B cell (primary cell): ENCODE measurements at regions not wholly inside any gene's neighbourhood (a gene's known extent, or its start where the extent isn't known, plus 50 kb on each side); places are given as distances from the start of the nearest gene placed in this dataset.

Experiments used
- ATAC-seq: fragments of 200-7000 bp; cut with Tn5 transposase; one replicate; pipeline ENCODE4 v1.10.0; 2021; ENCODE audit warnings: low read depth, mild to moderate bottlenecking, moderate number of reproducible peaks, moderate library complexity
- CTCF ChIA-PET: fragments of 350-600 bp; sonication (Branson Sonifier 250); formaldehyde crosslinking; loops from one replicate; lab custom pipeline; 2021; ENCODE audit warnings: antibody characterized with exemption, inconsistent platforms; lab: Charles Lee
- POLR2A ChIA-PET: fragments of 350-600 bp; sonication (Branson Sonifier 250); formaldehyde crosslinking; loops from one replicate; lab custom pipeline; 2021; ENCODE audit warnings: antibody characterized with exemption; lab: Charles Lee
- DNase-seq: peaks from one replicate; pipeline ENCODE4 v3.0.0; 2013
- H2AFZ ChIP-seq: 2 replicates; pipeline ENCODE4 v1.6.1; 2012; ENCODE audit warnings: mild to moderate bottlenecking, low read depth, low read length; ENCODE audit not compliant: insufficient read depth, poor library complexity, severe bottlenecking
- H3K27ac ChIP-seq, 2 donors: 1 replicate in 1 of 2; 2 replicates in 1 of 2; pipeline ENCODE4 v1.5.1; 2012 to 2013; ENCODE audit warnings: low read length in 2 of 2, mild to moderate bottlenecking in 2 of 2, moderate library complexity in 1 of 2
- H3K27me3 ChIP-seq, 4 experiments: fragments of 200-600 bp in 1 of 4; sonication (generic) in 1 of 4; replicated peaks in 1 of 4; 1 replicate in 2 of 4; 2 replicates in 2 of 4; pipeline versions ENCODE4 v1.6.1 to v1.7.0; 2013 to 2016; ENCODE audit warnings: low read length in 3 of 4, mild to moderate bottlenecking in 2 of 4, mixed read lengths in 1 of 4, moderate library complexity in 1 of 4; ENCODE audit not compliant: insufficient read depth in 4 of 4, control insufficient read depth in 3 of 4; ENCODE audit errors: control extremely low read depth in 1 of 4
- H3K36me3 ChIP-seq, 2 experiments: replicated peaks in 1 of 2; 1 replicate in 1 of 2; 2 replicates in 1 of 2; pipeline versions ENCODE4 v1.6.1 to v1.7.1; 2013; ENCODE audit warnings: low read length in 1 of 2; ENCODE audit not compliant: insufficient read depth in 2 of 2, control insufficient read depth in 1 of 2; ENCODE audit errors: control extremely low read depth in 1 of 2, extremely low read depth in 1 of 2
- H3K4me1 ChIP-seq, 2 donors: fragments of 200-600 bp in 1 of 2; sonication (generic) in 1 of 2; 1 replicate in 1 of 2; 2 replicates in 1 of 2; pipeline versions ENCODE4 v1.5.1 to v1.6.1; 2013 to 2017; ENCODE audit warnings: low read length in 2 of 2; ENCODE audit not compliant: control insufficient read depth in 2 of 2, insufficient read depth in 2 of 2
- H3K4me2 ChIP-seq: replicated peaks from 2 replicates; pipeline ENCODE3; 2012; ENCODE audit warnings: mild to moderate bottlenecking, low read depth, low read length; ENCODE audit not compliant: poor library complexity, severe bottlenecking
- H3K4me3 ChIP-seq, 5 experiments: fragments of 200-600 bp in 1 of 5; sonication (generic) in 1 of 5; 1 replicate in 3 of 5; 2 replicates in 2 of 5; pipeline versions ENCODE4 v1.5.1 to v1.7.0; 2011 to 2016; ENCODE audit warnings: low read length in 4 of 5, mild to moderate bottlenecking in 4 of 5, low read depth in 2 of 5, control low read depth in 1 of 5, moderate library complexity in 1 of 5; ENCODE audit not compliant: insufficient read depth in 1 of 5; ENCODE audit errors: control extremely low read depth in 1 of 5, extremely low read depth in 1 of 5
- H3K79me2 ChIP-seq: fragments of 200-600 bp; sonication (generic); one replicate; pipeline ENCODE4 v1.6.0; 2016; ENCODE audit warnings: low read length; ENCODE audit not compliant: control insufficient read depth, insufficient read depth
- H3K9ac ChIP-seq: fragments of 200-600 bp; sonication (generic); 2 replicates; pipeline ENCODE4 v1.6.1; 2017; ENCODE audit warnings: mild to moderate bottlenecking, low read length, moderate library complexity
- H3K9me3 ChIP-seq, 3 donors: one replicate each; pipeline versions ENCODE4 v1.6.1 to v1.7.1; 2013; ENCODE audit warnings: low read length in 2 of 3; ENCODE audit not compliant: control insufficient read depth in 2 of 3, insufficient read depth in 1 of 3; ENCODE audit errors: control extremely low read depth in 1 of 3
- H4K20me1 ChIP-seq: 2 replicates; pipeline ENCODE4 v1.6.0; 2012; ENCODE audit warnings: mild to moderate bottlenecking, low read length; ENCODE audit not compliant: insufficient read depth, control insufficient read depth, poor library complexity, severe bottlenecking
- H3K27ac Mint-ChIP-seq: one replicate; pipeline ENCODE4 v1.8.0; 2021; ENCODE audit warnings: mixed read lengths
- H3K27me3 Mint-ChIP-seq: one replicate; pipeline ENCODE4 v1.8.0; 2021; ENCODE audit warnings: mixed read lengths
- H3K4me1 Mint-ChIP-seq: one replicate; pipeline ENCODE4 v1.8.0; 2021; ENCODE audit warnings: mixed read lengths
- H3K4me3 Mint-ChIP-seq: one replicate; pipeline ENCODE4 v1.8.0; 2021; ENCODE audit warnings: mixed read lengths
- H3K9me3 Mint-ChIP-seq: one replicate; pipeline ENCODE4 v1.8.0; 2022; ENCODE audit warnings: mixed read lengths; ENCODE audit not compliant: insufficient read depth
- CTCF ChIP-seq: fragments of 200-600 bp; IDR thresholded peaks from one replicate; pipeline ENCODE4 v1.8.0; 2022; ENCODE audit warnings: antibody characterized with exemption, mild to moderate bottlenecking
- EZH2 ChIP-seq: IDR thresholded peaks from 2 replicates; pipeline ENCODE4 v1.6.1; 2012; ENCODE audit warnings: borderline replicate concordance, low read depth, mild to moderate bottlenecking, moderate library complexity, low read length; ENCODE audit not compliant: insufficient read depth, poor library complexity, severe bottlenecking
- WGBS: methylation state at CpG from one replicate; pipeline ENCODE4 v1.1.5; 2013; ENCODE audit warnings: missing lambda C conversion rate; ENCODE audit not compliant: insufficient coverage; 5-methylcytosine and 5-hydroxymethylcytosine counted together
- intact Hi-C: fragments of 100-400 bp; cut with micrococcal nuclease; formaldehyde crosslinking; loops from one replicate; pipeline ENCODE4 v1.10.0; 2022

GRCh38 chr4:83712890-83713289 is 177.0 kb downstream of the GPAT3 start:
- Histone ChIP-seq H2AFZ (no peak overlapping the region), H3K4me3 (no peak overlapping the region), H3K27me3 (no peaks in the 10 kb centered on the region), H3K9ac (no peak overlapping the region), H3K4me2 (no peak overlapping the region), H3K36me3 (no peaks in the 10 kb centered on the region), H3K79me2 (no peaks in the 10 kb centered on the region), H3K27ac (no peak overlapping the region), H3K9me3 (no peaks in the 10 kb centered on the region), H4K20me1 (no peaks in the 10 kb centered on the region), H3K4me1 (no peaks in the 10 kb centered on the region)
- no peak for TF ChIP-seq EZH2
- TF ChIP-seq CTCF: no peak
- Mint-ChIP-seq H3K4me1 (no peaks in the 10 kb centered on the region), H3K27me3 (peaks cover 5% of the 10 kb centered on the region), H3K27ac (no peak overlapping the region), H3K4me3 (no peak overlapping the region), H3K9me3 (no peaks in the 10 kb centered on the region)
- POLR2A ChIA-PET: no interaction called here
- CTCF ChIA-PET: no interaction called here
- intact Hi-C loops: no loop called here
- ATAC-seq (no peak), DNase-seq (no peak)

- 99% methylated on average over 6 of the region's 7 CpGs for WGBS
- Histone ChIP-seq H3K9me3 (no peaks in the 10 kb centered on the region), H3K9ac (no peak overlapping the region), H2AFZ (no peak overlapping the region), H3K4me1 (no peaks in the 10 kb centered on the region), H3K27ac (no peak overlapping the region), H3K4me3 (no peak overlapping the region), H3K4me2 (no peak overlapping the region), H3K79me2 (no peaks in the 10 kb centered on the region), H3K36me3 (no peaks in the 10 kb centered on the region), H3K27me3 (no peaks in the 10 kb centered on the region), H4K20me1 (no peaks in the 10 kb centered on the region)
- ATAC-seq: no peak
- no peak for DNase-seq
- no peak overlapping the region for H3K27ac Mint-ChIP-seq
- CTCF ChIA-PET: no interaction called here
- no peaks in the 10 kb centered on the region for H3K9me3 Mint-ChIP-seq
- intact Hi-C loops: no loop called here
- H3K27me3 Mint-ChIP-seq: peaks cover 6% of the 10 kb centered on the region
- H3K4me1 Mint-ChIP-seq: no peaks in the 10 kb centered on the region
- POLR2A ChIA-PET: no interaction called here
- TF ChIP-seq CTCF: no peak
- no peak for TF ChIP-seq EZH2
- no peak overlapping the region for H3K4me3 Mint-ChIP-seq
Observed at GRCh38 chr4:83709627-83710026, 173.7 kb downstream of the GPAT3 start.
